Memory B cell (primary cell): ENCODE measurements at regions not wholly inside any gene's neighbourhood (a gene's known extent, or its start where the extent isn't known, plus 50 kb on each side); places are given as distances from the start of the nearest gene placed in this dataset.
A peak's percentile ranks its signal among the peaks of the same experiment; 100 is the strongest.

Experiments used
- ATAC-seq: fragments of 150-1000 bp; cut with Tn5 transposase; 2 replicates; pipeline ENCODE4 v1.10.0; 2021; ENCODE audit warnings: low read depth, mild to moderate bottlenecking, moderate library complexity
- DNase-seq, 2 donors: peaks; one replicate each; pipeline ENCODE4 v3.0.0; 2022; ENCODE audit warnings: low spot score in 2 of 2
- H3K27ac Mint-ChIP-seq: one replicate; pipeline ENCODE4 v1.8.0; 2022; ENCODE audit warnings: mild to moderate bottlenecking, moderate library complexity, mixed read lengths
- H3K27me3 Mint-ChIP-seq: one replicate; pipeline ENCODE4 v1.8.0; 2022; ENCODE audit warnings: mixed read lengths
- H3K36me3 Mint-ChIP-seq: one replicate; pipeline ENCODE4 v1.8.0; 2022; ENCODE audit warnings: mild to moderate bottlenecking, mixed read lengths
- H3K4me1 Mint-ChIP-seq: one replicate; pipeline ENCODE4 v1.8.0; 2022; ENCODE audit warnings: mixed read lengths
- H3K4me3 Mint-ChIP-seq: one replicate; pipeline ENCODE4 v1.8.0; 2022; ENCODE audit warnings: mild to moderate bottlenecking, moderate library complexity, mixed read lengths
- H3K9me3 Mint-ChIP-seq: one replicate; pipeline ENCODE4 v1.8.0; 2022; ENCODE audit warnings: mixed read lengths

- H3K27ac Mint-ChIP-seq: no peak overlapping the region
- H3K9me3 Mint-ChIP-seq: peaks cover 4% of the 10 kb centered on the region
- peaks cover 32% of the 10 kb centered on the region for H3K4me1 Mint-ChIP-seq
- ATAC-seq (no peak), DNase-seq (no peak)
- peaks cover 6% of the 10 kb centered on the region for H3K36me3 Mint-ChIP-seq
- peaks cover 25% of the 10 kb centered on the region for H3K27me3 Mint-ChIP-seq
- H3K4me3 Mint-ChIP-seq: no peak overlapping the region
Measured at GRCh38 chr17:77863814-77864161, 94.7 kb upstream of the TNRC6C start.

DNA sequence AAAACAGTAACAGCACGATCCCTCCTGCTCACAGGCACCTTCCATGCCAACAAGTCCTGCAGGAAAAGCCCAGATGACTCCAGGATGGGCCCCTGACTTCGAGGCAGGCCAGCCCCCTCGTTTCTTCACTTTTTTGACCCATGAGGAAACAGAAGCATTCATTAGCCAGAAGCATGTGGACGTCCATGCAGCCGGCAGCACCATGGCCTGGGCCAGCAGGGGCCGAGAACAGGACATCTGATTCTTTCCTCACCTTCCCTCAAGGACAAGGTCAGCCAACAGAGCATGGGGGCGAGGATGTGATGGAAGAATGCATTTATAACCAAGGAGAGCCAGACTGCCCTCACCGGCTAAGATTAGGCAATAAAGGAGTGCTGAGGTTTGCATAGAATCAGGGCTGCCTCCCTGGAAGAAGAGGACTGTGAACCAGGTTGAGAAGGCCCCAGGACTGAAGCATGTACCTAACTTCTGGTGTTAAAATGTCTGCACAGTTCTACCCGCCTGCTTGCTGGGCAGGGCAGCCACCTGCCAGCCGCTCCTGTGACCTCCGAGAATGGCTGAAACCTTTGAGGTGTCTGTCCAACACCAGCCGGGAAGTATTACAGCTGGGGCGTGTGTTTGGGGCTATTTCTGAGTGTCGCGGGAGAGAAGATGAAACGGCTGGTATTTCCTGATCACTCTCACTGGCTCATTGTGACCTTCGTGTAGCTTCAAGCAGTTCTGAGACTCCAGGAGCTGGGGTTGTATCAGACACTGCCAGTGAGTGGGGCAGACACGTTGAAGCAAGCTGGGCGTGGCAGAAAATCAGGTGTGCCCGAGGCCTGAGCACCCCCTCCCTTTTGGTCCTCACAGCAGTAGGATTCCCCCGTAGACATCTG, 94.0 kb upstream of the TNRC6C start:
- Mint-ChIP-seq H3K36me3 (peaks cover 5% of the 10 kb centered on the region), H3K4me1 (peaks cover 38% of the 10 kb centered on the region), H3K9me3 (peaks cover 4% of the 10 kb centered on the region), H3K4me3 (no peak overlapping the region), H3K27me3 (peaks cover 25% of the 10 kb centered on the region), H3K27ac (no peak overlapping the region)
- DNase-seq (no peak), ATAC-seq (no peak)

DNA sequence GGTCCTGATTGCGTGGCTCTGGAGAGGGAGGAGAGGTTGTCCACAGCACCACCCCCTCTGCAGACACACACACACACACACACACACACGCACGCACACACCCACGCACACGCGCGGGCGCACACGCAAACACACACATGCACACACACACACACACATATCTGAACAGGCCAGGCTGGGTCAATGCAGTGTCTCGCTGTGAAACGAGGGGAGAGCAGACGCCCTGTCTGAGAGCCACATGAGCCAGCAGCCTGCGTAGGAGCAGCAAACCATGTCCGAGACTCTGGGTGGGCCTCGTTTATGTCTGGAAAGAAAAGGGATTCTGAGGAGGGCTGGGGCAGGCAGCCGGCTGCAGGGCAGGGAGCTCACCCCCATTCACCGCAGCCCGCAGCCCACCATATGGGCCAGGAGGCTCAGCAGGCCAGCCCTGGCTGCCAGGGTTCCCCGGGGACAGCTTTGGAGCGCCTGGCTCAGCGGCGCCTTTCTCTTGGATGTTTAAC, 93.3 kb upstream of the TNRC6C start:
- Mint-ChIP-seq H3K27me3 (peaks cover 23% of the 10 kb centered on the region), H3K36me3 (peaks cover 4% of the 10 kb centered on the region), H3K27ac (no peak overlapping the region), H3K4me3 (no peak overlapping the region), H3K9me3 (peaks cover 4% of the 10 kb centered on the region), H3K4me1 (peaks cover 43% of the 10 kb centered on the region)
- no peak for DNase-seq
- no peak for ATAC-seq

DNA sequence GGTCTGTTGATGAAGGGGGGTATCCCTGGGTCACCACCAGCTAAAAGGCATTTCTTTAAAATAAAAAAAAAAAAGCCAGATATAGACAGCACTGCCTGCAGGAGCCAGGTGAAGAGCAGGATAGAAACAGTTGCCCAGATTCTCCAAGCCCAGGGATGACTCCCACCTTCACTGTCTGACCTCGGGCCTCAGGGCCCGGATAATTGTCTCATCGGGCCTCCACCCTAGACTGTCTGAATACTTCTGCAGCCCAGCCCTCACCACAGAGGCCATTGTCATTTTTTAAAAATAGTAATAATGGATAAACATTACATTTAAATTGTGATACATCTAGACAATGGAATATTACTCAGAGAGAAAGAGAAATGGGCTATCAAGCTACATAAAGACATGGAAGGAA, 92.8 kb upstream of the TNRC6C start:
- Mint-ChIP-seq H3K4me1 (peaks cover 43% of the 10 kb centered on the region), H3K9me3 (peaks cover 4% of the 10 kb centered on the region), H3K36me3 (peaks cover 4% of the 10 kb centered on the region), H3K27me3 (peaks cover 21% of the 10 kb centered on the region), H3K27ac (no peak overlapping the region), H3K4me3 (no peak overlapping the region)
- ATAC-seq (no peak), DNase-seq (no peak)

DNA sequence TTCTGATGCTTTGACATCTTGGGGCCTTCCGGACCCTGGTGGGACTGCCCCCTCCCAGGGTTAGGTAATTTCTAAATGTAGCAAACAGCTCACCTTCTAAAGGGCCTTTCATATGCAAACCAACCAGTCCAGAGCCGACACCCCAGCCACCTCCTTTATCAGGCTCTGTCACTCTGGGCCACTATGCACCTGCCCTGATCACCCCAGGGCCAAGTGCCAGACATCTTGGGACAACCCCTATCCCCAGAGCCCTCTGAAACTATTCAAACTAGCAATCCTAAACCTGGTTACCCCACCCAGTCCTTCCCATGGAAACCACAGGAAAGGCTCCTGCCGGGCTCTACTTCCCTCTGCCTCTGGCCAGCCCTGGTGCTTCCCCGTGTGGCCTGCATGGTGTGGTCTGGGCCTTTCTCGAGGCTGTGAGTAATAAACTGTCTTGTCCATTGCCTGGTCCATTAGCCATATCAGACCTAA, 91.2 kb upstream of the TNRC6C start:
- peak; percentile 25 for ATAC-seq
- H3K27me3 Mint-ChIP-seq: peaks cover 10% of the 10 kb centered on the region
- H3K27ac Mint-ChIP-seq: peak overlapping the region; percentile 84
- H3K4me3 Mint-ChIP-seq: no peak overlapping the region
- peaks cover 34% of the 10 kb centered on the region for H3K4me1 Mint-ChIP-seq
- peak in 1 of 2 donors; percentile 38 for DNase-seq
- H3K36me3 Mint-ChIP-seq: no peaks in the 10 kb centered on the region
- H3K9me3 Mint-ChIP-seq: no peaks in the 10 kb centered on the region

DNA sequence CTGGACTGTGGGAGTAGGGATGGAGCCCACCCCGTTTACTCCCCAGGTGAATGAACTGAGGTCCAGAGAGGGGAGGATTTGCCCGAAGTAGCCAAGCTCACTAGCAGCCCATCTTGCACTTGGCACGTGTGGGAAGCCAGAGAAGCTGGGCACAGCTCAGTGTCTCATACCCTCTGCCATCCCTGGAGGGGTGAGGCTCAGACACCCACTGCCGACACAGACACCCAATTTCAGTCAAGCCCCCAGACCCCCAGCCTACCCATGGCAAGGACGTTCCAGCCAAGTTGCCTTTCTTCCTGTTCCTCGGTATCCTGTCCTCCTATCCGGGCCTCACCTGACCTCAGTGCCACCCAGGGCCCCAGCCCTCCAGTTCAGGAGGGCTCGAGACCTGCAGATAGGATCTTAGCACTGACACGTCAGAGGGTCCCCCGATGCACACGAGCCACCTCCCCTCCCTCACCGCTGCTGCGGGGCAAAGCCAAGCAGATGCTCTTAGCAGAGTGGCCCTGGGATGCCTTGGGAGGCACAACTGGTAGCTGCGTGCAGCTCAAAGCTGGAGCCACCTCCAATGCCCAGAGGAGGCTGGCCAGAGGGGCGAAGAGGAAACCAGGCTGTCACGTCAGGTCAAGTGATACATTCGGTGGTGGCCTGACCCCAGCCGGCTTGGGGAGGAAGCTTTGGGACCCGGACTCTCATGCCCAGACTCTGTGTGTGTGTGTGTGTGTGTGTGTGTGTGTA, 90.4 kb upstream of the TNRC6C start:
- Mint-ChIP-seq H3K36me3 (no peaks in the 10 kb centered on the region), H3K9me3 (peaks cover 2% of the 10 kb centered on the region), H3K4me1 (peaks cover 35% of the 10 kb centered on the region), H3K27ac (peak overlapping the region; percentile 79), H3K4me3 (no peak overlapping the region), H3K27me3 (peaks cover 11% of the 10 kb centered on the region)
- ATAC-seq (no peak), DNase-seq (no peak)

DNA sequence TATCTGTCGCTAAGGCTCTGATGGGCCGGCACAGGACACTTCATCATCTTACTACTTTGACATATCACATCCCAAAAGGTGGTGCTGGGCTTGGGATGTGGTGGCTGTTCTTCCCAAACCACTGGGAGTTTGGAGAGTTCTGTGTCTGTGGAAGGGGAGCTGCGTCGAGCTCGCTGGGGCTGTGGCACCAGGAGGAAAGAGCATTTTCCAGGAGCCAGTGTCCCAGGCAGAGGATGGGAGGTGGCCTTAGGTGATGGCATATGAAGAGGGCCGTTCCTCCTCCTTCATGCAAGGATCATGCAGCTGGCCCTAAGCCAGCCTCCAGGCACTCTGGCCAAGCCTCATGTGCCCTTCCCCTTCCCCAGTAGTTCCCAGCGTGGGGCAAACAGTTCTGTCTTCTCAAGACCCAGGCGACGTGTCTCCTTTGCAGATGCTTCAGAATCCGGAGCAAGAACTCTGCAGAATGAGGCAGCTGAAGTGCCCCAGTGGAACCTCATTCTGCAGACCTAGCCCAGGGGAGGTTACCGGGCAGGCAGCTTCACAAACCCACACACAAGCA, 89.4 kb upstream of the TNRC6C start:
- H3K4me3 Mint-ChIP-seq: peak overlapping the region; percentile 47
- no peaks in the 10 kb centered on the region for H3K36me3 Mint-ChIP-seq
- no peak for DNase-seq
- peaks cover 30% of the 10 kb centered on the region for H3K4me1 Mint-ChIP-seq
- H3K9me3 Mint-ChIP-seq: peaks cover 2% of the 10 kb centered on the region
- peak overlapping the region; percentile 79 for H3K27ac Mint-ChIP-seq
- H3K27me3 Mint-ChIP-seq: peaks cover 7% of the 10 kb centered on the region
- ATAC-seq: peak; percentile 25

DNA sequence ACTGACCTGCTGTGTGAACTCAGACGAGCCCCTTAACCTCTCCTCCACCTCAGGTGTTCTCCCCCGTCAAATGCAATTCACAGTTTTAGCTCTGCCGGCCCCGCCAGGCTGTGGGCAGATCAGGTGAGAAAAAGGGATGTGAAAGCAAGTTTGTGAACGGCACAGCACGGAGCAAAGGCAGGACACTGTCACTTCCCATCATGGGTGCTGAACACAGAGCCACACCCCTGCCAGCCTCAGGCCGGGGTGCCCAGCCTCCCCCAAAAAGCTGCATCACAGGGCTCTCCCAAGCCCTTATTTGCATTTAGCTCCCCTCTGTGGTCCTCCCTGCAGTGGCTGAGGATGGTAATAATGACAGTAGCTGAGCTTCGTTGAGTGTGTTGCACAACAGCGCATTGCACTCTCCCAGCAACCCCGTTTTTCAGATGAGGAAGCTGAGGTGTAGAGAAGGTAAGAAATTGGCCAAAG, 88.8 kb upstream of the TNRC6C start:
- H3K36me3 Mint-ChIP-seq: no peaks in the 10 kb centered on the region

DNA sequence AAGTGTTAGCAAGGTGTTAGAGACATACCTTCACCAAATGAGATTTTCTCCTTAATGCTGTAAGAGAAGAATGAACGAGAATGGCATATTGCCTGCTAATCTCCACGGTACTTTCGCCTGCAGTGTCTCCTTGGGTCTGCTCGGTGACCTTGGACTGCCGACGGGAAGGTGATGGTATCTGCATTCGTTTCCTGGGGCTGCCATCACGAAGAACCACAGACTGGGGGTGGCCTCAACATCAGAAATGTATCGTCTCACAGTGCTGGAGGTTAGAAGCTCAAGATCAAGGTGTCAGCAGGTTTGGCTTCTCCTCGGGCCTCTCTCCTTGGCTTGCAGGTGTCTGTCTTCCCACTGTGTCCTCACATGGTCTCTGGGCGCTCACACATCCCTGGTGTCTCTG, 86.3 kb upstream of the TNRC6C start:
- ATAC-seq (no peak), DNase-seq (no peak)
- Mint-ChIP-seq H3K27ac (no peak overlapping the region), H3K4me3 (no peak overlapping the region), H3K4me1 (peaks cover 42% of the 10 kb centered on the region), H3K9me3 (peaks cover 2% of the 10 kb centered on the region), H3K36me3 (peaks cover 2% of the 10 kb centered on the region), H3K27me3 (peaks cover 7% of the 10 kb centered on the region)

More for the DNA sequence above, 88.8 kb upstream of the TNRC6C start:
- peak; percentile 77 to 92 for DNase-seq
- Mint-ChIP-seq H3K27me3 (peaks cover 7% of the 10 kb centered on the region), H3K4me3 (peak overlapping the region; percentile 47), H3K4me1 (peaks cover 32% of the 10 kb centered on the region), H3K27ac (peak overlapping the region; percentile 79), H3K9me3 (peaks cover 2% of the 10 kb centered on the region)
- ATAC-seq: peak; percentile 89

- Mint-ChIP-seq H3K9me3 (peaks cover 2% of the 10 kb centered on the region), H3K27ac (no peak overlapping the region), H3K4me1 (peaks cover 37% of the 10 kb centered on the region), H3K27me3 (peaks cover 7% of the 10 kb centered on the region), H3K4me3 (no peak overlapping the region), H3K36me3 (peaks cover 2% of the 10 kb centered on the region)
- no peak for DNase-seq
- no peak for ATAC-seq
Measured at GRCh38 chr17:77872714-77873499, 85.6 kb upstream of the TNRC6C start.

DNA sequence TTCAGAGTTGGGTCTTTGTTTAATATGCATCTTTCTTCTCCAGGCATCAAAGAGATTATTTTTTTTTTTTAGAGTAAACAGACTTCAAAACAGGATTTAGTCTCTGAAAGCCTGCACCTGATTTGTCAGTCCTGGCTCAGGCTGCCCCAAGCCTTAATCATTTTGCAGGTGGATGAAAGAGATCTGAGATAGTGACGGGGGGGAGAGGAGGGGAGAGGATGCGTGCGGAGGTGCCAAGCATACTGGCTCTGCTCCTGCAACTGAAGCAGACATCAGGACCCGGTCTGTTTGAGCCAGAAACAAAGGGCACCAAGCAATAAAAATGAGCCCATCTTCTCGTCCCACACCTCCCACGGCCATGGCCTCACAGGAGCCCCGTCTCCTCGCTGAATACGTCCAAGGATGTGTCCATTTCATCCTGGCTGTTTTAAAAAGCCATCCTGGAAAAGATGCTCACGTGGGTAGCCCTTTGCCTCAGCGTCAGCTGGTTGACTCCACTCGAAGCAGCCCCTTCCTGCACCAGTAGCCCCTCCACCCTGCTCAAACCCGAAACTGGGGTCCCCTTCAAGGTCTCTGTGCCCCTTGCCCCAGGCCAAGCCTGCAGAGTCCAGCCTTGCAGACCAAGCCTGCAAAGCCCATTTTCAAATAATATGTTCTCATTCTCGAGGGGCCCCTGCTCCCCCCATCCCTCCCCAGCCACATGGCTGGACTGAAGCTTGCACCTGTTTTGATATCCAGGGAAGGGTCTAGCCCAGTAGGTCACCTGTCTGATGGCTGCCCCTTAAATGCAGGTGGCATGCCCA, 84.8 kb upstream of the TNRC6C start:
- no peak for ATAC-seq
- no peak for DNase-seq
- Mint-ChIP-seq H3K9me3 (peaks cover 2% of the 10 kb centered on the region), H3K27me3 (peaks cover 7% of the 10 kb centered on the region), H3K4me3 (no peak overlapping the region), H3K4me1 (peaks cover 35% of the 10 kb centered on the region), H3K27ac (no peak overlapping the region), H3K36me3 (peaks cover 2% of the 10 kb centered on the region)

DNA sequence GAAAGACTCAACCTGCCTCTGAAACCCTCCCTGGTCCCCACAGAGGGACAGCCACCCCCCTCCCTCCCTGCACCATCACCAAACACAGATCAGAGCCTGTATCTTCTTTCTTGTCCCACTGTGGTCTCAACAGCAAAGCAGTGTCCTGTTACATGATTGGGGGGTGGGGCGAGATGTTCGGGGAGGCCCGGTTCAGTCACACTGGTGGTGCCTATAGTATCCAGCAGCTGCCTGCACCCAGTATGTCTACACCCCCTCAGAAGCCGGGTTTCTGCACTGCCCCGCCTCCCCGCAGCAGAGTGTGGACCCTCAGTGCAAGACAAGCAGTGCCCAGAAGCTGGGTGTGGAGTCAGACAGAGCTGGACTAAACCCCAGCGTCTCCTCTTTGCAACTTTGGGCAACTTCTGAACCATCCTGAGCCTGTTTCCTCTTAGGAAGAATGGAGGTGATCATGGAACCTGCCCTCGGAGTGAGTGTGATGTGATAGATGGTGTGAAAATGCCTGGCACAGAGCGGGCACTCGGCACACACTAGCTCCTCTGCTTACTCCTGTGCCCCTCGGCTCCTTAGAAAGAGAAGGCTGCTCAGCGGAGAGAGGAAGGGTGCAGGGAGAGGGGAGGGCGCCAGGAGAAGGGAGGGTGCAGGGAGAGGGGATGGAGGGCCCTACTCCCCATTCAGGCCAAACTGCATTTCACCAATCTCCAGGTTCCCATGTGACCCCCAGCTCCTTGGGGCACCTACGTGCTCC, 84.0 kb upstream of the TNRC6C start:
- H3K27ac Mint-ChIP-seq: no peak overlapping the region
- peaks cover 29% of the 10 kb centered on the region for H3K4me1 Mint-ChIP-seq
- peaks cover 2% of the 10 kb centered on the region for H3K9me3 Mint-ChIP-seq
- ATAC-seq (no peak), DNase-seq (no peak)
- H3K27me3 Mint-ChIP-seq: peaks cover 7% of the 10 kb centered on the region
- H3K4me3 Mint-ChIP-seq: no peak overlapping the region
- H3K36me3 Mint-ChIP-seq: peaks cover 2% of the 10 kb centered on the region
